ENCODE measurements at regions not wholly inside any gene's neighbourhood (a gene's known extent, or its start where the extent isn't known, plus 50 kb on each side); places are given as distances from the start of the nearest gene placed in this dataset.

GRCh38 chr11:128346804-128347203 lies 240.6 kb downstream of the ETS1 start:
- TF ChIP-seq PATZ1 (CRISPR knock-in tag; IDR thresholded peaks at IDR 0.05; ENCODE audit: borderline replicate concordance) (no peak), ZNF565 (CRISPR knock-in tag; conservative IDR thresholded peaks at IDR 0.05; ENCODE audit: low read depth) (no peak), CREB5 (CRISPR knock-in tag; IDR thresholded peaks at IDR 0.05; ENCODE audit: low read depth) (no peak), ZFP3 (CRISPR knock-in tag; IDR thresholded peaks at IDR 0.05) (no peak), SNAI2 (CRISPR knock-in tag; IDR thresholded peaks at IDR 0.05) (no peak), ISL1 (CRISPR knock-in tag; IDR thresholded peaks at IDR 0.05) (no peak), ZC3H10 (CRISPR knock-in tag; IDR thresholded peaks at IDR 0.05) (no peak), TSHZ2 (CRISPR knock-in tag; IDR thresholded peaks at IDR 0.05) (no peak), TCF4 (CRISPR knock-in tag; IDR thresholded peaks at IDR 0.05; ENCODE audit: borderline replicate concordance) (no peak), ZFP30 (CRISPR knock-in tag; IDR thresholded peaks at IDR 0.05) (no peak), GLIS3 (CRISPR knock-in tag; IDR thresholded peaks at IDR 0.05) (no peak), PPARA (CRISPR knock-in tag; IDR thresholded peaks at IDR 0.05; ENCODE audit: borderline replicate concordance) (no peak), ZNF70 (CRISPR knock-in tag; IDR thresholded peaks at IDR 0.05) (no peak)
